MCF 10A (cell line): ENCODE measurements at regions not wholly inside any gene's neighbourhood (a gene's known extent, or its start where the extent isn't known, plus 50 kb on each side); places are given as distances from the start of the nearest gene placed in this dataset.

ENCODE experiments used
- BruUV-seq: library from RNA; stranded (reverse); fragments of 400-500 nt; replicated peaks from 2 replicates; lab custom pipeline; 2021; lab: Mats Ljungman, UMichigan
- CTCF ChIA-PET: fragments of 300-600 bp; sonication (Branson Sonifier 250); formaldehyde crosslinking; extraction: SDS; loops from one replicate; lab custom pipeline; 2021; ENCODE audit warnings: antibody characterized with exemption, inconsistent platforms; lab: Yijun Ruan, JAX
- POLR2A ChIA-PET: fragments of 300-600, 350-650 bp; sonication (Branson Sonifier 250); formaldehyde crosslinking; extraction: SDS; loops from one replicate; lab custom pipeline; 2020; ENCODE audit warnings: antibody characterized with exemption, inconsistent platforms; lab: Yijun Ruan, JAX
- DNase-seq: peaks from one replicate; pipeline ENCODE4 v3.0.0-alpha.2; 2018; ENCODE audit not compliant: unreplicated experiment
- H3K27ac Mint-ChIP-seq: one replicate; pipeline ENCODE4 v1.8.0; 2022; ENCODE audit warnings: mild to moderate bottlenecking, low read depth, mixed read lengths; ENCODE audit not compliant: unreplicated experiment
- H3K27me3 Mint-ChIP-seq: one replicate; pipeline ENCODE4 v1.8.0; 2022; ENCODE audit warnings: mixed read lengths; ENCODE audit not compliant: insufficient read depth, unreplicated experiment
- H3K36me3 Mint-ChIP-seq: one replicate; pipeline ENCODE4 v1.8.0; 2022; ENCODE audit warnings: mild to moderate bottlenecking, moderate library complexity, mixed read lengths; ENCODE audit not compliant: insufficient read depth, unreplicated experiment
- H3K4me1 Mint-ChIP-seq: one replicate; pipeline ENCODE4 v1.8.0; 2022; ENCODE audit warnings: mixed read lengths; ENCODE audit not compliant: insufficient read depth, unreplicated experiment
- H3K4me3 Mint-ChIP-seq: one replicate; pipeline ENCODE4 v1.8.0; 2022; ENCODE audit warnings: mild to moderate bottlenecking, moderate library complexity, mixed read lengths; ENCODE audit not compliant: unreplicated experiment
- H3K9me3 Mint-ChIP-seq: one replicate; pipeline ENCODE4 v1.8.0; 2022; ENCODE audit warnings: mixed read lengths; ENCODE audit not compliant: unreplicated experiment
- intact Hi-C: fragments of 100-400 bp; cut with micrococcal nuclease; formaldehyde crosslinking; loops from 2 replicates; pipeline ENCODE4 v1.14.1; 2022
- TF ChIP-seq, protein P1 (sequence below): fragments of 200-600 bp; IDR thresholded peaks from one replicate; pipeline ENCODE4 v1.8.0; 2022; ENCODE audit warnings: antibody characterized with exemption, mild to moderate bottlenecking; ENCODE audit not compliant: unreplicated experiment

DNA sequence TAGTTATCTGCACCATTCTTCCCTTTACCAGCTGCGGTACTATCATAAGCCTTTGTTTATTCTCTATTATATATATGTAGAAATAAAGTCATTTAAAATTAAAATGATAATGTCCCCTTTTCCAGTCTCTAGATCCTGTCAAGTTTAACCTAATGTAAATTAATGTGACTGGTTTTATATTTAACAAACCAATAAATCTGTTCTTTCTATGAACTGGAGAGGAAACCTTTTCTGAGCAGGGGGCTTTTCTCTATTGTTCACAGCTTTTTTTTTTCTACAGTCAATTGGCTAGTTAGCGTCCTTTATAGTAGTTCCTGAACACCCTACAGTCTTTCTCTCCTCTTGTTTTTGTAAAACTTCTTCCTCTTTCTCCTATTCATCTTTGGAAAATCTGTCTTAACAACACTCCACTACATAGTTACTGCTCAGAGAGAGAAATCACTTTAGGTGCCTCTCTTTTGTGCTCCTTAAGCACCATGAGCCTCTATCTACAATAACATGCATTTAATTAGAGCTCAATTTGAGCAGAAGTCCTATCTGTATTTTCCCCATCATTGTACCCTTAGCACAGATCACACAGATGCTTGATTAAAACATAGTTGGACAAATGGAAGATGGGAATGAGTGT lies 332.6 kb upstream of the SYT1 start:
- no TSS peak for BruUV-seq
- intact Hi-C loops, result no loop called here
- TF ChIP-seq, protein P1, sequence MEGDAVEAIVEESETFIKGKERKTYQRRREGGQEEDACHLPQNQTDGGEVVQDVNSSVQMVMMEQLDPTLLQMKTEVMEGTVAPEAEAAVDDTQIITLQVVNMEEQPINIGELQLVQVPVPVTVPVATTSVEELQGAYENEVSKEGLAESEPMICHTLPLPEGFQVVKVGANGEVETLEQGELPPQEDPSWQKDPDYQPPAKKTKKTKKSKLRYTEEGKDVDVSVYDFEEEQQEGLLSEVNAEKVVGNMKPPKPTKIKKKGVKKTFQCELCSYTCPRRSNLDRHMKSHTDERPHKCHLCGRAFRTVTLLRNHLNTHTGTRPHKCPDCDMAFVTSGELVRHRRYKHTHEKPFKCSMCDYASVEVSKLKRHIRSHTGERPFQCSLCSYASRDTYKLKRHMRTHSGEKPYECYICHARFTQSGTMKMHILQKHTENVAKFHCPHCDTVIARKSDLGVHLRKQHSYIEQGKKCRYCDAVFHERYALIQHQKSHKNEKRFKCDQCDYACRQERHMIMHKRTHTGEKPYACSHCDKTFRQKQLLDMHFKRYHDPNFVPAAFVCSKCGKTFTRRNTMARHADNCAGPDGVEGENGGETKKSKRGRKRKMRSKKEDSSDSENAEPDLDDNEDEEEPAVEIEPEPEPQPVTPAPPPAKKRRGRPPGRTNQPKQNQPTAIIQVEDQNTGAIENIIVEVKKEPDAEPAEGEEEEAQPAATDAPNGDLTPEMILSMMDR, result no peak
- H3K27me3 Mint-ChIP-seq, result no peaks in the 10 kb centered on the region
- POLR2A ChIA-PET, result interaction anchor here (0.6 kb wide), 1 partner anchor 176 kb away, joined by 3 read pairs; no protein-coding TSS in a partner anchor
- no peak for DNase-seq
- no peaks in the 10 kb centered on the region for H3K36me3 Mint-ChIP-seq
- H3K4me1 Mint-ChIP-seq, result no peaks in the 10 kb centered on the region
- no peaks in the 10 kb centered on the region for H3K9me3 Mint-ChIP-seq
- H3K4me3 Mint-ChIP-seq, result no peak overlapping the region
- CTCF ChIA-PET, result interaction anchor here (0.5 to 1.6 kb wide), 4 partner anchors 16 to 643 kb away, joined by 3 to 4 read pairs (median 3); no protein-coding TSS in a partner anchor
- no peak overlapping the region for H3K27ac Mint-ChIP-seq

DNA sequence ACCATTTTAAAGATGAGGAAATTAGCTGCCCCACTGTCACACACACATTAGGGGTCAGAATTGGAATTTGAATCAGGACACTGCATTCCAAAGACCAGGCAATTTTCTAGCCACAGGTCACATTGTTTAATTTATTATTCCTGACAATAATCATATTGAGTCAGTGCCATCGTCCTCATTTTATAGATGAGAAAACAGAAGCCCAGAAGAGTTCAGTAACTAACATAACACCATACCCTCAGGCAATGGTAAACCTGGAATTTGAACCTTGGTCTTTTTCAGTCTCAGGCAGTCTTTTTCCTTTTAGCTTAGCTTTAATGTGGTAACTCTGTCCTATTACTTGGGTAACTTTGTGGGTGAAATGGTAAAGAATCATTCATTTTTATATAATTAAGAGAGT lies 330.3 kb upstream of the SYT1 start:
- TF ChIP-seq, protein P1, result no peak

DNA sequence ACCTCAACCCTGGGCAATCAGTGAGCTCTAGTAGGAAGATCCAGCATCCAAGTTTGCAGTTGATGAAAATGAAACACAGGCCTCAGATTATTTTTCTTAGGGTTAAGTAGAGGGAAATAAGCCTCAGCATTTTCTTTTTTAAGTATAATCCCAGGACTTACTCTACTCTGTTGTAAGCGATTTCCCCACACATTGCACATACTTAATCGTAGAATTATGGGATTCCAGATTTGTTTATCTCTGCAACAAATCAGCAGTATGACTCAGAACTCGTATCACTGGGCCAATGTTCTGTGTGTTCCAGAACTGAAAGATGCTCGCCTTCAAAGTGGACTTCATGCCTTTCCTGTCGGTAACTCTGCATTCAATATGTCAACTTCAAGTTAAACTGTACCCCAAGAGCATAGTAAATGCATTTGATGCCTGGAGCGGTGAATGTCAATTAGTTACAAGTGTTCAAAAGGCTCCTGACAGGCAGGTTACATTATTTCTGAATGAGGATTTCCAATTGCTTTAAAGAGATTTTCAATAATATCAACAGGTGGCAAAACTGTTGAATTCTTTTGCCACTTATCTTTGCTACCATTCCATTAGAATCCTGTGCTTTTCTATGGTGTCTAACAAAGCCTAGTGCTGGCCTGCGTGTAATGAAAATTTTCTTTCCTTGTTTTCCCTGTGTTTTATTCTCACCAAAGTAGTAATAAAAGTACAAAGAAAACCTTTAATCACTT lies 323.8 kb upstream of the SYT1 start:
- no peaks in the 10 kb centered on the region for H3K9me3 Mint-ChIP-seq
- POLR2A ChIA-PET, result no interaction called here
- no peaks in the 10 kb centered on the region for H3K4me1 Mint-ChIP-seq
- H3K27me3 Mint-ChIP-seq, result no peaks in the 10 kb centered on the region
- no TSS peak for BruUV-seq
- no peak overlapping the region for H3K4me3 Mint-ChIP-seq
- no peaks in the 10 kb centered on the region for H3K36me3 Mint-ChIP-seq
- TF ChIP-seq, protein P1, result no peak
- CTCF ChIA-PET, result interaction anchor here (1.0 kb wide), 1 partner anchor 466 kb away, joined by 4 read pairs; no protein-coding TSS in a partner anchor
- no peak overlapping the region for H3K27ac Mint-ChIP-seq
- intact Hi-C loops, result no loop called here
- no peak for DNase-seq

More for the DNA sequence above, 330.3 kb upstream of the SYT1 start:
- Mint-ChIP-seq H3K36me3 (no peaks in the 10 kb centered on the region), H3K27me3 (no peaks in the 10 kb centered on the region), H3K4me1 (no peaks in the 10 kb centered on the region), H3K27ac (no peak overlapping the region), H3K4me3 (no peak overlapping the region), H3K9me3 (no peaks in the 10 kb centered on the region)
- no TSS peak for BruUV-seq
- DNase-seq, result no peak
- intact Hi-C loops, result no loop called here
- ChIA-PET CTCF (interaction anchor here (0.5 to 1.7 kb wide), 3 partner anchors 15 to 332 kb away, joined by 3 to 7 read pairs (median 3); no protein-coding TSS in a partner anchor), POLR2A (interaction anchor here (0.7 kb wide), 1 partner anchor 16 kb away, joined by 4 read pairs; no protein-coding TSS in a partner anchor)

DNA sequence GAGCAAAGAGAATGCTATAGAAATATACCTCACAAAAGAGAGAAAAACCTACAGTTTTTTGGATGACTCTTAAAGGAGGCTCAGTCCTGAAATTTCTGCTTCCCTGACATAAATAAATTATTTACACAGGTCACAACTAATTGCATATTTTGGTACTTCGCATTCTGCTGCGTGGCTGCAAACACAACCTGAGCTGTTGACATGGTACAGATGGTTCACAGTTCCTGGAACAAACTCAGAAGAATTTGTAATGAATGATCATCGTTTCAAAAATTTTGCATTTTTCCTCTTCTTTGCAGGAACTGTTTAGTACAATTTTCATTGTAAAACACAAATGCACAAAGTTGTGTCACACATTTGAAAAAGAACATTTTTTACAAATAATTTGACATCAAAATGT lies 313.7 kb upstream of the SYT1 start:
- TF ChIP-seq, protein P1, result no peak
- Mint-ChIP-seq H3K4me1 (no peaks in the 10 kb centered on the region), H3K27me3 (no peaks in the 10 kb centered on the region), H3K4me3 (no peak overlapping the region), H3K27ac (no peak overlapping the region), H3K9me3 (no peaks in the 10 kb centered on the region), H3K36me3 (no peaks in the 10 kb centered on the region)
- BruUV-seq, result no TSS peak
- DNase-seq, result no peak
- intact Hi-C loops, result no loop called here
- POLR2A ChIA-PET, result no interaction called here
- CTCF ChIA-PET, result interaction anchor here (0.8 kb wide), 1 partner anchor 12 kb away, joined by 3 read pairs; no protein-coding TSS in a partner anchor
